ENCODE measurements at regions not wholly inside any gene's neighbourhood (a gene's known extent, or its start where the extent isn't known, plus 50 kb on each side); places are given as distances from the start of the nearest gene placed in this dataset.
"Not testable (repeated sequence)": the region's sequence is repeated elsewhere in the genome, so short reads cannot be mapped to it uniquely, and the experiment has no call there.

DNA sequence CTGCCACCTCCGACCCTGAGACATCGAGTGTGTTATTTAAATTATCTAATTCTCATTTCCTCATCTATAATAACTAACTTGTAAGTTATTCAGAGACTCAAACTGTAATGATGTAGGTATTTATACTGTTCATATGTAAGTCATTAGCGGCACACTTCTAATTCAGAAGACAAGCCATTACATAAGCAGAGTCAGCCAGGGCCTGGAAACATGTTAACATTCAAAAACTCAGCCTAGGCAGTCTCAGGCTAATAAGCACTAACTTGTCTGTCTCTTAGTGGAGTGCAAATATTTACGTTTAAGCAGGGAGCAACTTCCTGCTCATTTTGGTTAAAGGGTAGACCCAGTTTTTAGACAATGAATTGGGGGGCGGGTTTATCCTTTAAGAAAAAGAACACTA is 598.4 kb downstream of the ACTL7B start:
- DNase-seq (ENCODE audit: low spot score), result no peak
- peak overlapping the region; percentile 5 for H2AFZ ChIP-seq
- no peaks in the 10 kb centered on the region for H3K9me3 ChIP-seq (ENCODE audit: low read depth)
- H3K79me2 ChIP-seq, result no peaks in the 10 kb centered on the region
- TF ChIP-seq, protein P1, sequence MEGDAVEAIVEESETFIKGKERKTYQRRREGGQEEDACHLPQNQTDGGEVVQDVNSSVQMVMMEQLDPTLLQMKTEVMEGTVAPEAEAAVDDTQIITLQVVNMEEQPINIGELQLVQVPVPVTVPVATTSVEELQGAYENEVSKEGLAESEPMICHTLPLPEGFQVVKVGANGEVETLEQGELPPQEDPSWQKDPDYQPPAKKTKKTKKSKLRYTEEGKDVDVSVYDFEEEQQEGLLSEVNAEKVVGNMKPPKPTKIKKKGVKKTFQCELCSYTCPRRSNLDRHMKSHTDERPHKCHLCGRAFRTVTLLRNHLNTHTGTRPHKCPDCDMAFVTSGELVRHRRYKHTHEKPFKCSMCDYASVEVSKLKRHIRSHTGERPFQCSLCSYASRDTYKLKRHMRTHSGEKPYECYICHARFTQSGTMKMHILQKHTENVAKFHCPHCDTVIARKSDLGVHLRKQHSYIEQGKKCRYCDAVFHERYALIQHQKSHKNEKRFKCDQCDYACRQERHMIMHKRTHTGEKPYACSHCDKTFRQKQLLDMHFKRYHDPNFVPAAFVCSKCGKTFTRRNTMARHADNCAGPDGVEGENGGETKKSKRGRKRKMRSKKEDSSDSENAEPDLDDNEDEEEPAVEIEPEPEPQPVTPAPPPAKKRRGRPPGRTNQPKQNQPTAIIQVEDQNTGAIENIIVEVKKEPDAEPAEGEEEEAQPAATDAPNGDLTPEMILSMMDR (IDR thresholded peaks at IDR 0.05; ENCODE audit: poor library complexity), result no peak
- TF ChIP-seq EZH2phosphoT487 (IDR thresholded peaks at IDR 0.05; ENCODE audit: low read depth, severe bottlenecking, unreplicated experiment) (no peak), EZH2 (IDR thresholded peaks at IDR 0.05; ENCODE audit: borderline replicate concordance) (no peak)
- peak overlapping the region; percentile 11 for H3K27ac ChIP-seq
- no peak overlapping the region for H3K4me3 ChIP-seq
- H3K27me3 ChIP-seq, result no peaks in the 10 kb centered on the region
- H3K4me2 ChIP-seq, result no peak overlapping the region
- H3K36me3 ChIP-seq (replicated peaks; ENCODE audit: insufficient read depth, low read depth), result no peaks in the 10 kb centered on the region
- WGBS (ENCODE audit: low lambda C conversion rate, missing lambda C conversion rate), result 47% methylated on average over 5 of the region's 5 CpGs
- peaks cover 10% of the 10 kb centered on the region for H3K4me1 ChIP-seq (ENCODE audit: insufficient read depth)
- no peaks in the 10 kb centered on the region for H3K9me2 ChIP-seq (replicated peaks; ENCODE audit: insufficient read depth)
- no peaks in the 10 kb centered on the region for H4K20me1 ChIP-seq (ENCODE audit: insufficient read depth, poor library complexity, severe bottlenecking)

DNA sequence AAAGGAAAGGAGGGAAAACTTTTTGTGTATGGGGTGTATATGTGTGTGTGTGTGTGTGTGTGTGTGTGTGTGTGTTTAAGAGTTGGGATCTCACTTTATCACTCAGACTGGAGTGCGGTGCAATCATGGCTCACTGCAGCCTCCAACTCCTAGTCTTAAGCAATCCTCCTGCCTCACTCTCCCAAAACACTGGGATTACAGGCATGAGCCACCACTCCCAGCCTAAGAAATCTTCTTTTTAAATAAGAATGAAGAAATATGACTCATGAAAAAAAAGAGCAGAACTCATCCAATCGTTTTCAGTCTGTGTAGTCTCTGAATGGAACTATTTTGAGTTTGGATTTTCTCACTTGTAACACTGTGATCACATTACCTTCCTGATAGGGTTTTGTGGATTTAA is 601.5 kb downstream of the ACTL7B start:
- no peaks in the 10 kb centered on the region for H3K9me2 ChIP-seq (replicated peaks; ENCODE audit: insufficient read depth)
- no peaks in the 10 kb centered on the region for H3K79me2 ChIP-seq
- no peak overlapping the region for H3K4me3 ChIP-seq
- no peak overlapping the region for H3K4me2 ChIP-seq
- no peaks in the 10 kb centered on the region for H3K27me3 ChIP-seq
- H3K9me3 ChIP-seq (ENCODE audit: low read depth), result no peaks in the 10 kb centered on the region
- no peak overlapping the region for H2AFZ ChIP-seq
- no peaks in the 10 kb centered on the region for H4K20me1 ChIP-seq (ENCODE audit: insufficient read depth, poor library complexity, severe bottlenecking)
- no peaks in the 10 kb centered on the region for H3K36me3 ChIP-seq (replicated peaks; ENCODE audit: insufficient read depth, low read depth)
- H3K4me1 ChIP-seq (ENCODE audit: insufficient read depth), result peaks cover 10% of the 10 kb centered on the region
- no peak overlapping the region for H3K27ac ChIP-seq
- WGBS (ENCODE audit: low lambda C conversion rate, missing lambda C conversion rate), result 93% methylated on average over 2 of the region's 2 CpGs
- TF ChIP-seq EZH2phosphoT487 (IDR thresholded peaks at IDR 0.05; ENCODE audit: low read depth, severe bottlenecking, unreplicated experiment), result no peak
- TF ChIP-seq, protein P1 (IDR thresholded peaks at IDR 0.05; ENCODE audit: poor library complexity), result no peak
- TF ChIP-seq EZH2 (IDR thresholded peaks at IDR 0.05; ENCODE audit: borderline replicate concordance), result no peak
- DNase-seq (ENCODE audit: low spot score), result no peak

DNA sequence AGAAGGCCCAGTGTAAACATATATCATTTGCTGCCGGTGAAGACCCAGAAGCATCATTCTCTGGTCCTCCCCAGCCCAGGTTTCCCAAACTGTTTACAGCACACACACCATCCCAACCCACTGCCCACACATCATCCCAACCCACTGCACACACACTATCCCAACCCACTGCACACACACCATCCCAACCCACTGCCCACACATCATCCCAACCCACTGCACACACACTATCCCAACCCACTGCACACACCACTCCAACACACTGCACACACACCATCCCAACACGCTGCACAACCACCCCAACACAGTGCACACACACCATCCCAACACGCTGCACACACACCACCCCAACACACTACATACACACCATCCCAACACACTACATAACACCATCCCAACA is 608.4 kb downstream of the ACTL7B start:
- H3K27me3 ChIP-seq; DNase-seq (ENCODE audit: low spot score); H3K27ac ChIP-seq; H3K36me3 ChIP-seq (replicated peaks; ENCODE audit: insufficient read depth, low read depth); H3K79me2 ChIP-seq; H3K4me3 ChIP-seq; H3K4me1 ChIP-seq (ENCODE audit: insufficient read depth); H3K9me2 ChIP-seq (replicated peaks; ENCODE audit: insufficient read depth); H2AFZ ChIP-seq; H4K20me1 ChIP-seq (ENCODE audit: insufficient read depth, poor library complexity, severe bottlenecking); H3K9me3 ChIP-seq (ENCODE audit: low read depth); H3K4me2 ChIP-seq: not testable (repeated sequence)
- WGBS (ENCODE audit: low lambda C conversion rate, missing lambda C conversion rate), result 92% methylated on average over 3 of the region's 3 CpGs

DNA sequence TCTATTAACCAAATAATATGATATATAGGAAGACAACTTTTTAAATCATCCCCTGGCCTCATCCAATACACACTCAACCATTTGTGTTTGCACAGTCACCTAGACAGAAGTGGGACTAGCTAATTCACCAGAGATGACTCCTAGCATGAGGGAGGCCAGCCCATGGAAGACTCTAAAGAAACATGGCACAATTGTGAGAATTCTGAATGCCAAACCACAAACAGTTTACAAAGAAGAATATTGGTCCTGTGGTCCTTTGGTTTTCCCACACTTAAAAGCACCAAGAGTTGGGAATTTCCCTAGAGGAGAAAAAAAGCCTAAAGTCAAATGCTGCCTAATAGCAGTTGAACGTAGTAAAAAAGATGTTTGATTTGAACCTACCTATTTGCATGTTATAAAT is 609.9 kb downstream of the ACTL7B start:
- H3K27me3 ChIP-seq, result no peaks in the 10 kb centered on the region
- H4K20me1 ChIP-seq (ENCODE audit: insufficient read depth, poor library complexity, severe bottlenecking), result no peaks in the 10 kb centered on the region
- H3K4me2 ChIP-seq, result no peak overlapping the region
- H3K9me2 ChIP-seq (replicated peaks; ENCODE audit: insufficient read depth), result no peaks in the 10 kb centered on the region
- H3K9me3 ChIP-seq (ENCODE audit: low read depth), result no peaks in the 10 kb centered on the region
- TF ChIP-seq, protein P1 (IDR thresholded peaks at IDR 0.05; ENCODE audit: poor library complexity), result no peak
- no peak for TF ChIP-seq EZH2 (IDR thresholded peaks at IDR 0.05; ENCODE audit: borderline replicate concordance)
- no peak for TF ChIP-seq EZH2phosphoT487 (IDR thresholded peaks at IDR 0.05; ENCODE audit: low read depth, severe bottlenecking, unreplicated experiment)
- no peak overlapping the region for H3K4me3 ChIP-seq
- no peak for DNase-seq (ENCODE audit: low spot score)
- no peaks in the 10 kb centered on the region for H3K79me2 ChIP-seq
- H3K27ac ChIP-seq, result no peak overlapping the region
- H3K36me3 ChIP-seq (replicated peaks; ENCODE audit: insufficient read depth, low read depth), result no peaks in the 10 kb centered on the region
- H2AFZ ChIP-seq, result no peak overlapping the region
- no peaks in the 10 kb centered on the region for H3K4me1 ChIP-seq (ENCODE audit: insufficient read depth)
- 84% methylated on average over 1 of the region's 1 CpG for WGBS (ENCODE audit: low lambda C conversion rate, missing lambda C conversion rate)
